ENCODE measurements at regions not wholly inside any gene's neighbourhood (a gene's known extent, or its start where the extent isn't known, plus 50 kb on each side); places are given as distances from the start of the nearest gene placed in this dataset.

GRCh38 chr20:52731093-52731492, 241.1 kb upstream of the TSHZ2 start:
- TF ChIP-seq EP300 (IDR thresholded peaks at IDR 0.05; ENCODE audit: borderline replicate concordance): no peak
- TF ChIP-seq MAX (IDR thresholded peaks at IDR 0.05): no peak
- no peak for TF ChIP-seq YY1 (IDR thresholded peaks at IDR 0.05; ENCODE audit: low read depth)
- TF ChIP-seq RAD21 (IDR thresholded peaks at IDR 0.05; ENCODE audit: low read depth): no peak
- no peak for TF ChIP-seq NFIC (IDR thresholded peaks at IDR 0.05)
- no peak for TF ChIP-seq EGR1 (IDR thresholded peaks at IDR 0.05)
- TF ChIP-seq REST (IDR thresholded peaks at IDR 0.05; ENCODE audit: low read depth): no peak
- no peak for TF ChIP-seq CREB1 (IDR thresholded peaks at IDR 0.05; ENCODE audit: low read depth)
- TF ChIP-seq USF1 (IDR thresholded peaks at IDR 0.05): no peak
- no peak for TF ChIP-seq CEBPB (IDR thresholded peaks at IDR 0.05)
- no peak for TF ChIP-seq TEAD4 (IDR thresholded peaks at IDR 0.05)
- TF ChIP-seq FOXM1 (IDR thresholded peaks at IDR 0.05; ENCODE audit: borderline replicate concordance, low read depth): no peak
